Mesenchymal stem cell (in vitro differentiated cells and primary cell): ENCODE measurements at regions not wholly inside any gene's neighbourhood (a gene's known extent, or its start where the extent isn't known, plus 50 kb on each side); places are given as distances from the start of the nearest gene placed in this dataset.

Source experiments
- DNase-seq: peaks from one replicate; pipeline ENCODE4 v3.0.0-alpha.2; 2013
- H2AFZ ChIP-seq: one replicate; pipeline ENCODE4 v1.6.1; 2013; ENCODE audit warnings: low read depth, mild to moderate bottlenecking, control low read depth, inconsistent platforms, low read length, moderate library complexity
- H2AK5ac ChIP-seq: 2 replicates; pipeline ENCODE4 v1.6.1; 2013; ENCODE audit warnings: low read length, moderate library complexity, mild to moderate bottlenecking, inconsistent platforms; ENCODE audit not compliant: severe bottlenecking
- H2BK120ac ChIP-seq: one replicate; pipeline ENCODE4 v1.6.1; 2013; ENCODE audit warnings: low read depth, mild to moderate bottlenecking, inconsistent platforms, low read length, moderate library complexity
- H2BK12ac ChIP-seq, 2 experiments: one replicate each; pipeline ENCODE4 v1.6.1; 2013; ENCODE audit warnings: inconsistent platforms in 2 of 2, low read length in 2 of 2, mild to moderate bottlenecking in 2 of 2, moderate library complexity in 2 of 2, control low read depth in 1 of 2
- H2BK15ac ChIP-seq: one replicate; pipeline ENCODE4 v1.6.1; 2013; ENCODE audit warnings: mild to moderate bottlenecking, low read depth, inconsistent platforms; ENCODE audit not compliant: poor library complexity, severe bottlenecking
- H2BK5ac ChIP-seq: 2 replicates; pipeline ENCODE4 v1.6.1; 2013; ENCODE audit warnings: low read depth, mild to moderate bottlenecking, low read length, control low read depth, inconsistent platforms; ENCODE audit not compliant: poor library complexity, severe bottlenecking
- H3K14ac ChIP-seq, 2 experiments: one replicate each; pipeline ENCODE4 v1.6.1; 2013; ENCODE audit warnings: inconsistent platforms in 2 of 2, low read length in 2 of 2, control low read depth in 1 of 2, mild to moderate bottlenecking in 1 of 2, moderate library complexity in 1 of 2
- H3K18ac ChIP-seq, 2 experiments: one replicate each; pipeline ENCODE4 v1.6.1; 2013; ENCODE audit warnings: inconsistent platforms in 2 of 2, low read length in 2 of 2, control low read depth in 1 of 2, low read depth in 1 of 2, mild to moderate bottlenecking in 1 of 2
- H3K23ac ChIP-seq, 2 experiments: one replicate each; pipeline ENCODE4 v1.6.1; 2013; ENCODE audit warnings: inconsistent platforms in 2 of 2, low read length in 2 of 2, mild to moderate bottlenecking in 2 of 2, moderate library complexity in 2 of 2, control low read depth in 1 of 2
- H3K27ac ChIP-seq: 2 replicates; pipeline ENCODE4 v1.5.1; 2013; ENCODE audit warnings: mild to moderate bottlenecking, moderate library complexity, low read length, control low read depth, inconsistent platforms; ENCODE audit not compliant: poor library complexity, severe bottlenecking
- H3K27me3 ChIP-seq, 2 experiments: 2 replicates each; pipeline versions ENCODE4 v1.6.1 to v1.7.0; 2013; ENCODE audit warnings: low read length in 2 of 2, mild to moderate bottlenecking in 2 of 2, moderate library complexity in 2 of 2, control low read depth in 1 of 2, inconsistent platforms in 1 of 2; ENCODE audit not compliant: control insufficient read depth in 1 of 2, insufficient read depth in 1 of 2
- H3K36me3 ChIP-seq, 2 experiments: 2 replicates each; pipeline versions ENCODE4 v1.6.1 to v1.7.0; 2013; ENCODE audit warnings: low read length in 2 of 2, control low read depth in 1 of 2, inconsistent platforms in 1 of 2, low read depth in 1 of 2, mild to moderate bottlenecking in 1 of 2; ENCODE audit not compliant: insufficient read depth in 2 of 2, control insufficient read depth in 1 of 2
- H3K4ac ChIP-seq, 2 experiments: one replicate each; pipeline ENCODE4 v1.6.1; 2013; ENCODE audit warnings: inconsistent platforms in 2 of 2, low read length in 2 of 2, mild to moderate bottlenecking in 2 of 2, moderate library complexity in 2 of 2, control low read depth in 1 of 2, low read depth in 1 of 2
- H3K4me1 ChIP-seq: 2 replicates; pipeline ENCODE4 v1.6.1; 2013; ENCODE audit warnings: low read depth, low read length, control low read depth; ENCODE audit not compliant: control insufficient read depth, insufficient read depth
- H3K4me2 ChIP-seq: 2 replicates; pipeline ENCODE4 v1.6.1; 2013; ENCODE audit warnings: low read length, mild to moderate bottlenecking, inconsistent platforms; ENCODE audit not compliant: poor library complexity, severe bottlenecking
- H3K4me3 ChIP-seq, 2 experiments: 2 replicates each; pipeline versions ENCODE4 v1.5.1 to v1.7.0; 2013; ENCODE audit warnings: low read length in 2 of 2, mild to moderate bottlenecking in 2 of 2, control low read depth in 1 of 2, low read depth in 1 of 2; ENCODE audit not compliant: insufficient read depth in 1 of 2
- H3K79me1 ChIP-seq: replicated peaks from 2 replicates; pipeline ENCODE4 v1.6.1; 2013; ENCODE audit warnings: mild to moderate bottlenecking, control low read depth, low read length, inconsistent platforms; ENCODE audit not compliant: poor library complexity, severe bottlenecking
- H3K9ac ChIP-seq: 2 replicates; pipeline ENCODE4 v1.7.0; 2013; ENCODE audit warnings: mild to moderate bottlenecking, low read length, moderate library complexity
- H3K9me3 ChIP-seq: 2 replicates; pipeline ENCODE4 v1.7.0; 2013; ENCODE audit warnings: mild to moderate bottlenecking, low read length; ENCODE audit not compliant: control insufficient read depth
- H4K8ac ChIP-seq: one replicate; pipeline ENCODE4 v1.6.1; 2013; ENCODE audit warnings: inconsistent platforms, mild to moderate bottlenecking, low read length, moderate library complexity
- H4K91ac ChIP-seq: one replicate; pipeline ENCODE4 v1.6.1; 2013; ENCODE audit warnings: mild to moderate bottlenecking, low read length, inconsistent platforms
- WGBS: methylation state at CpG from one replicate; pipeline ENCODE4 v1.1.7; 2013; ENCODE audit warnings: mixed read lengths; 5-methylcytosine and 5-hydroxymethylcytosine counted together

GRCh38 chr4:41384992-41385391 lies 128.3 kb downstream of the UCHL1 start:
- Histone ChIP-seq H3K4me1 (no peaks in the 10 kb centered on the region), H2AK5ac (no peak overlapping the region), H3K36me3 (no peaks in the 10 kb centered on the region), H3K27me3 (no peaks in the 10 kb centered on the region), H2BK5ac (no peak overlapping the region), H2BK120ac (no peak overlapping the region), H4K8ac (no peak overlapping the region), H3K18ac (no peak overlapping the region), H3K9me3 (no peaks in the 10 kb centered on the region), H3K4me2 (no peak overlapping the region), H3K4ac (no peak overlapping the region), H2BK15ac (no peak overlapping the region), H3K27ac (no peak overlapping the region), H3K14ac (no peak overlapping the region), H3K79me1 (no peaks in the 10 kb centered on the region), H3K4me3 (no peak overlapping the region), H3K23ac (no peak overlapping the region), H2AFZ (no peak overlapping the region), H4K91ac (no peak overlapping the region), H3K9ac (no peak overlapping the region), H2BK12ac (no peak overlapping the region)
- WGBS, result 100% methylated on average over 1 of the region's 1 CpG
- DNase-seq, result no peak

- H3K14ac ChIP-seq, result no peak overlapping the region
- WGBS, result 100% methylated on average over 1 of the region's 1 CpG
- no peaks in the 10 kb centered on the region for H3K27me3 ChIP-seq
- H3K18ac ChIP-seq, result no peak overlapping the region
- no peaks in the 10 kb centered on the region for H3K9me3 ChIP-seq
- H2BK5ac ChIP-seq, result no peak overlapping the region
- DNase-seq, result no peak
- H3K4me3 ChIP-seq, result no peak overlapping the region
- no peak overlapping the region for H3K4me2 ChIP-seq
- no peak overlapping the region for H3K9ac ChIP-seq
- no peaks in the 10 kb centered on the region for H3K36me3 ChIP-seq
- H2AFZ ChIP-seq, result no peak overlapping the region
- no peak overlapping the region for H3K4ac ChIP-seq
- H3K4me1 ChIP-seq, result no peaks in the 10 kb centered on the region
- H2BK15ac ChIP-seq, result no peak overlapping the region
- H3K27ac ChIP-seq, result no peak overlapping the region
- no peak overlapping the region for H2AK5ac ChIP-seq
- no peak overlapping the region for H4K91ac ChIP-seq
- H3K23ac ChIP-seq, result no peak overlapping the region
- no peaks in the 10 kb centered on the region for H3K79me1 ChIP-seq
- no peak overlapping the region for H2BK120ac ChIP-seq
- no peak overlapping the region for H4K8ac ChIP-seq
- H2BK12ac ChIP-seq, result no peak overlapping the region
Measured at GRCh38 chr4:41385481-41385880, 128.8 kb downstream of the UCHL1 start.

- Histone ChIP-seq H2BK5ac (no peak overlapping the region), H4K91ac (no peak overlapping the region), H3K79me1 (no peaks in the 10 kb centered on the region), H4K8ac (no peak overlapping the region), H2AK5ac (no peak overlapping the region), H3K9me3 (no peaks in the 10 kb centered on the region), H3K36me3 (no peaks in the 10 kb centered on the region), H2BK12ac (no peak overlapping the region), H3K27ac (no peak overlapping the region), H3K4me3 (no peak overlapping the region), H3K14ac (no peak overlapping the region), H3K4me2 (no peak overlapping the region), H2AFZ (no peak overlapping the region), H3K9ac (no peak overlapping the region), H2BK15ac (no peak overlapping the region), H3K4me1 (no peaks in the 10 kb centered on the region), H2BK120ac (no peak overlapping the region), H3K27me3 (no peaks in the 10 kb centered on the region), H3K4ac (no peak overlapping the region), H3K18ac (no peak overlapping the region), H3K23ac (no peak overlapping the region)
- 100% methylated on average over 1 of the region's 2 CpGs for WGBS
- DNase-seq, result no peak
Measured at GRCh38 chr4:41388080-41388479, 131.4 kb downstream of the UCHL1 start.

DNA sequence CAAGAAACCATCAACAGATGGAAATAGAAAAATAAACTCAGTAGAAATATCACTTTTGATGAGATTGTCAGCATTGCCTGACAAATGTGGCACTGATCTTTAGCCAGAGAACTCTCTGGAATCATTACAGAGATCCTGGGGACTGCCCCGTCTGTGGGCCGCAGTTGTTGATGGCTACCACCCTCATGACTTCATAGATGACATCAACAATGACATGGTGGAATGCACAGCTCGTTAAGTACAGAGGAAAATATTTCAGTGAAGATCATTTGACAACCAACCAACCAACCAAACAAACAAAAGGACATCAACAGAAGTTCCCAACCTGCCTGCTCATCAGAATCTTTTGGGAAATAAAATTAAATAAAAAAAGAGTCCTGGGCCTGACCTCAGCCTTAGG lies 132.6 kb downstream of the UCHL1 start:
- no peak overlapping the region for H2AK5ac ChIP-seq
- no peak overlapping the region for H4K91ac ChIP-seq
- H3K9ac ChIP-seq, result no peak overlapping the region
- no peak overlapping the region for H2BK120ac ChIP-seq
- WGBS, result 85% methylated on average over 2 of the region's 3 CpGs
- DNase-seq, result no peak
- H4K8ac ChIP-seq, result no peak overlapping the region
- H3K18ac ChIP-seq, result no peak overlapping the region
- H3K27me3 ChIP-seq, result no peaks in the 10 kb centered on the region
- H2BK5ac ChIP-seq, result no peak overlapping the region
- no peak overlapping the region for H2BK15ac ChIP-seq
- H3K36me3 ChIP-seq, result no peaks in the 10 kb centered on the region
- H3K9me3 ChIP-seq, result no peaks in the 10 kb centered on the region
- H2AFZ ChIP-seq, result no peak overlapping the region
- H3K4me1 ChIP-seq, result no peaks in the 10 kb centered on the region
- H3K27ac ChIP-seq, result no peak overlapping the region
- H3K4ac ChIP-seq, result no peak overlapping the region
- no peak overlapping the region for H3K4me3 ChIP-seq
- no peak overlapping the region for H2BK12ac ChIP-seq
- no peak overlapping the region for H3K4me2 ChIP-seq
- H3K79me1 ChIP-seq, result no peaks in the 10 kb centered on the region
- H3K14ac ChIP-seq, result no peak overlapping the region
- H3K23ac ChIP-seq, result no peak overlapping the region
